ENCODE measurements at regions not wholly inside any gene's neighbourhood (a gene's known extent, or its start where the extent isn't known, plus 50 kb on each side); places are given as distances from the start of the nearest gene placed in this dataset.

- TF ChIP-seq CTCF (IDR thresholded peaks at IDR 0.05; ENCODE audit: low read depth, low read length): no peak
- no peak for TF ChIP-seq EZH2phosphoT487 (IDR thresholded peaks at IDR 0.05; ENCODE audit: low read depth)
These were observed 74.0 kb upstream of the KLF3 start for GRCh38 chr4:38590046-38590445.
